ENCODE measurements at regions not wholly inside any gene's neighbourhood (a gene's known extent, or its start where the extent isn't known, plus 50 kb on each side); places are given as distances from the start of the nearest gene placed in this dataset.
"Not testable (repeated sequence)": the region's sequence is repeated elsewhere in the genome, so short reads cannot be mapped to it uniquely, and the experiment has no call there.

DNA sequence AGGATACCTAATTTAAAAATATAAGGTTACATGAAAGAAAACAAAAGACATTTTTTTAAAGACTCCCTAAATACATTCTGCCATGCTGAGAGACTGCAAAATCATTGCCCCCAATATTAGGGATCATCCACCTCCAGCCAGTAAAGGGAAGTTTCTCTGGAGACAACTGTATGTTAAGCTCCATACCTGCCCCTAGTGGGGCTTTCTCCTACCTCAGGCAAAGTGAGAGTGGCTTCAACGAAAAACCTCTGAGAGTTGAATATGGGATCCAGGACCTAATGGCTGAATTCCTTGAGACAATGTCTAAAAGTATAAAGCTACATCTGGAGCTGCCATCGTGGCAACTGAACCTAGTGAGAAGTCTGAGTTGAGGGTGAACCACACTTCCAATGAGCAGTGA is 248.1 kb upstream of the FIGN start:
- no peak for DNase-seq
- intact Hi-C loops (cut with DNase I) = no loop called here

DNA sequence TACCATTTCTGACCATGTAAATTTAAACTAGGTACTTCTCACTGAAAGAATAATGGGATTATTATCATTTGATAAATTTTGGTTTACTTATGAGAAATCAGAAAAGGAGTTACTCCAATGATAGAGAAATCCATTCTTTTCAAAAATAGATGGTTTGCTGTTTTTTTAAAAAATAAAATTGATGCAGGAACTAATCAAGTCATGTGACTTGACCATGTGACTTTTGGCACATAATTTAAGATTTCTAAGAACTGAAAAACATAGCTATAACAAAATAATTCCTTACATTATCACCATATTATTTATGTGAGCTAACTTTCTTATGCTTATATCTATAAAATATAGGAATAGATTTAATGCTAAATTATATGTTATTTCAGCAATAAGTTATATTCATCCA is 247.1 kb upstream of the FIGN start:
- DNase-seq = no peak
- intact Hi-C loops (cut with DNase I) = no loop called here

DNA sequence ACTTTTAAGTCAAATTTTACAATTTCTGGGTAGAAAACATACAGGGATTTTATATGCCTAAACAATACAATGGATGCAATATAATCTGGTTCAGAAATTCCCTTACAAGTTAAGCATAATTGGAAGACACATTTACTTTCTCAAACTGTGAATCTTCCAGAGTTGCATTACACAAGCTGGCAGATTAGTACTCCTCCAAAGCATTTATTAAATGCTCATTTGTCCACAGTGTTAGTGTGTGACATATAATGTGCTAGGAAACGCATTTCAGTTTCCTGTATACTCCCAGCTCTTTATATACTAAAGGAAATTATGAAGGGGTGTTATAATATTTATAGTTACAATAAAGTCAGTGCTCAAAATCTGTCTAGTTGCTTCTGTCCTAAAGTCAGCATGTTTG is 239.0 kb upstream of the FIGN start:
- intact Hi-C loops (cut with DNase I) = no loop called here
- DNase-seq = no peak

DNA sequence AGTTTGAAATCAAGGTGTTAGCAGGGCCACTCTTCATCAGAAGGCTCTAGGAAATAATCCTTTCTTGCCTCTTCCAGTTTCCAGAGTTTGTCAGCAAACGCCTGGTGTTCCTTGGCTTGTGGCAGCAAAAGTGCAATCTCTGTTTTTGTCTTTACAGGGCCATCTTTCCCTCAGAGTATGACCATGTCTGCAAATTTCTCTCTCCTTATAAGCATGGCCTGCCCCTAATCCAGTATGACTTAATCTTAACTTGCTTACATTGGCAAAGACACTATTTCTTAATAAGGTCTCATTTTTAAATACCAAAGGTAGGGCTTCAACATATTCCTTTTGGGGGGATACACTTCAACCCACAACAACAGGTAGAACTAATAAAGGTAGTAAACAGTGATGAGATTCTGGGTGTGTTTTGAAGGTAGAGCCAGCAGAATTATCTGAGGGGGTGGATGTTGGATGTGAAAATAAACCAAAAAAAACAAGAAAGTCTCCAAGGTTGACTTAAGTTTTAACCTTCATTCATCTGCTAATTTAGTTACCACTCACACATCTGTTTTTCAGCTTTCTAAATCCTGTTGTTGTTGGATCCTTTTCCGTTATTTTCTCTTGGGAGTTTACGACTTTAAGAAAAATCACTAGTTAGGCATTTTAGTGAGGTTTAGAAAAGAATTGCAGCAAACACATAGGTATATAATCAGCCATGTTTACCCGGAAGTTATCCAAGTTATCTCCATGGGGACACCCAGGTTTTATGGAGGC is 234.4 kb upstream of the FIGN start:
- DNase-seq = no peak
- intact Hi-C loops (cut with DNase I) = no loop called here

DNA sequence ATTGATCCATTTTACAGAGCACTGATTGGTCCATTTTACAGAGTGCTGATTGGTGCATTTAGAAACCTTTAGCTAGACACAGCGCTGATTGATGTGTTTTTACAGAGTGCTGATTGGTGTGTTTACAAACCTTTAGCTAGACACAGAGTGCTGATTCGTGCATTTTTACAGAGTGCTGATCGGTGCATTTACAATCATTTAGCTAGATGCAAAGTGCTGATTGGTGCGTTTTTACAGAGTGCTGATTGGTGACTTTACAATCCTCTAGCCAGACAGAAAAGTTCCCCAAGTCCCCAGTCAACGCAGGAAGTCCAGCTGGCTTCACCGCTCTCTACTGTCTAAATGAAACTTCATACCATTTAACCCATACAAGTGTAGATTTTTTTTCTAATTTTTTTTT is 228.5 kb upstream of the FIGN start:
- intact Hi-C loops (cut with DNase I) = not testable (repeated sequence)

DNA sequence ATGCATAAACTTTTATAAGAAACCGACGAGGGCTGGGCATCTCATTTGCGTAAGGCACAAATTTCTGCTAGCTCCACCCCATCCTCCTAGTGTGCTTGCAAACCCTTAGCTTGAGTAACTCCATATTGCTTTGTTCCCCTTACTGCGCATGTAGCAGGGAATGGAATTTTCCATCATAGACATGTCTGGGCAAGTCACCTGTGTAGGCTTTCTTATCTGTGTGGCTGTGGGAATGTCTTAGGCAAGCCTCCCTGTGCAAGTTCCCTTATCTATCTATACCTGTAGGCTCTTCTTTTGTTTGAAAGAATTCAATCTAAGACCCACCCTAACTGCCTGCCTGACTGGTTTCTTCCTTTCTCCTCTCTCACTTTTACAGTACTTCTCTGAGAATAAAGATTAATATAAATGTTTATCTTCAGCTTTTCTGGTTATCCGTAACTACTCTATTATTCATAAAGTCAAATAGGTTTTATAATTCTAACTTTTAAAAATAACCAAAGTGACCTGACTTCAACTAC is 217.6 kb upstream of the FIGN start:
- intact Hi-C loops (cut with DNase I) = no loop called here
- no peak for DNase-seq

More for the DNA sequence above, 228.5 kb upstream of the FIGN start:
- not testable (repeated sequence) for DNase-seq

DNA sequence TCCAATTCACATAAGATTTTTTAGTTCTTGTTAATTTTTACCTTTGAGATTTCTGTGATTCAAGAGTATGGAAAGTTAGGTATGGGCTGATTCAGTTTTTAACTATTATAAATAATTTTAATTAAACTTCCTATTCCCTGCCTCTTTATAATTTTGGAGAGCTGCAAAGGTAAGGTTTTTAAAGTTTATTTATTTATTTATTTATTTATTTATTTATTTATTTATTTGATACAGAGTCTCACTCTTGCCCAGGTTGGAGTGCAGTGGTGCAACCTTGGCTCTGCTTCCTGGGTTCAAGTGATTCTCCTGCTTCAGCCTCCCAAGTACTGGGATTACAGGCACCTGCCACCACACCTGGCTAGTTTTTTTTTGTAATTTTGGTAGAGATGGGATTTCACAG is 215.5 kb upstream of the FIGN start:
- intact Hi-C loops (cut with DNase I) = no loop called here
- no peak for DNase-seq

- intact Hi-C loops (cut with DNase I) = loop anchor here (10.0 kb wide), 1 partner anchor 605 kb away; no protein-coding TSS in a partner anchor
- no peak for DNase-seq
These were observed 213.9 kb upstream of the FIGN start for GRCh38 chr2:163949693-163950092.

- no peak for DNase-seq
These were observed 208.5 kb upstream of the FIGN start for GRCh38 chr2:163944347-163944737.

GRCh38 chr2:163943403-163944346 is 207.9 kb upstream of the FIGN start:
- intact Hi-C loops (cut with DNase I) = loop anchor here (5.0 to 10.0 kb wide), 2 partner anchors 69 to 599 kb away; no protein-coding TSS in a partner anchor
- DNase-seq = peak in 3 of 10 donors; percentile 5 to 48 (median 34)

More at GRCh38 chr2:163944347-163944737, 208.5 kb upstream of the FIGN start:
- intact Hi-C loops (cut with DNase I) = loop anchor here (5.0 to 10.0 kb wide), 2 partner anchors 68 to 600 kb away; no protein-coding TSS in a partner anchor

- intact Hi-C loops (cut with DNase I) = no loop called here
- no peak for DNase-seq
These were observed 198.3 kb upstream of the FIGN start for GRCh38 chr2:163934131-163934530.

DNA sequence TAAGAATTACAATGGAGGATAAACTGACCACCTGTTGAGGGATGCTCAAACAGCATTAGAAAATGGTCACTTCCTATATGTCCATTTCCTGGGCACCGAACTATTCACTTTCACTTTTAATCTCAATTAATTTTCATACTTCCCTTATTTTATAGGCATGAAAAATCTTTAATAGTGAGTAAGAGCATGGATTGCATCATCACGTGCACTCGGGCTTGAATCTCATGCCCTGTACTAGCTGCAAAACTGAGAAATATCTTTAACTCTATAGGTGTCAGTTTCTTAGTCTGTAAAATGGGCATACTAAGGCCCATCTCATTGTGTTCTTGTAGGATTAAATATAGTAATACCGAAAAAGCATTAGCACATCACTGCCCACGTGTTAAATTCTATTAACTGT is 183.9 kb upstream of the FIGN start:
- no peak for DNase-seq
- intact Hi-C loops (cut with DNase I) = no loop called here

DNA sequence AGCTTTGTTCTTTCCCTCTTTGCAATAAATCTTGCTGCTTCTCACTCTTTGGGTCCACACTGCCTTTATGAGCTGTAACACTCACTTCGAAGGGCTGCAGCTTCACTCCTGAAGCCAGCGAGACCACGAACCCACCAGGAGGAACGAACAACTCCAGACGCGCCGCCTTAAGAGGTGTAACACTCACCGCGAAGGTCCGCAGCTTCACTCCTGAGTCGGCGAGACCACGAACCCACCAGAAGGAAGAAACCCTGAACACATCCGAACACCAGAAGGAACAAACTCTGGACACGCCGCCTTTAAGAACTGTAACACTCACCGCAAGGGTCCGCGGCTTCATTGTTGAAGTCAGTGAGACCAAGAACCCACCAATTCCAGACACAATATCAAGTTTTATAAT is 178.7 kb upstream of the FIGN start:
- intact Hi-C loops (cut with DNase I) = not testable (repeated sequence)
- peak in 2 of 10 donors; percentile 54 to 67 for DNase-seq

GRCh38 chr2:163913532-163913944 is 177.7 kb upstream of the FIGN start:
- intact Hi-C loops (cut with DNase I) = not testable (repeated sequence)
- peak in 3 of 10 donors; percentile 58 to 72 (median 67) for DNase-seq

DNA sequence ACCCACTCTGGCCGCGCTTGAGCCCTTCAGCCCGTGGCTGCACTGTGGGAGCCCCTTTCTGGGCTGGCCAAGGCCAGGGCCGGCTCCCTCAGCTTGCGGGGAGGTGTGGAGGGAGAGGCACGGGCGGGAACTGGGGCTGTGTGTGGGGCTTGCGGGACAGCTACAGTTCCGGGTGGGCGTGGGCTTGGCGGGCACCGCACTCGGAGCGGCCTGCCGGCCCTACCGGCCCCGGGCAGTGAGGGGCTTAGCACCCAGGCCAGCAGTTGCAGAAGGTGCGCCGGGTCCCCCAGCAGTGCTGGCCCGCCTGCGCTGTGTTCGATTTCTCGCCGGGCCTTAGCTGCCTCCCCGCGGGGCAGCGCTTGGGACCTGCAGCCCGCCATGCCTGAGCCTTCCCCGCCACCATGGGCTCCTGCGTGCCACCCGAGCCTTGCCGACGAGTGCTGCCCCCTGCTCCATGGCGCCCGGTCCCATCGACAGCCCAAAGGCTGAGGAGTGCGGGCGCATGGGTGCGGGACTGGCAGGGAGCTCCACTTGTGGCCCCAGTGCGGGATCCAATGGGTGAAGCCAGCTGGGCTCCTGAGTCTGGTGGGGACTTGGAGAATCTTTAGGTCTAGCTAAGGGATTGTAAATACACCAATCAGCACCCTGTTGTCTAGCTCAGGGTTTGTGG is 173.7 kb upstream of the FIGN start:
- peak in 3 of 10 donors; percentile 66 to 86 (median 73) for DNase-seq
- intact Hi-C loops (cut with DNase I) = no loop called here

GRCh38 chr2:163906410-163906809 is 170.6 kb upstream of the FIGN start:
- no peak for DNase-seq
- intact Hi-C loops (cut with DNase I) = no loop called here

DNA sequence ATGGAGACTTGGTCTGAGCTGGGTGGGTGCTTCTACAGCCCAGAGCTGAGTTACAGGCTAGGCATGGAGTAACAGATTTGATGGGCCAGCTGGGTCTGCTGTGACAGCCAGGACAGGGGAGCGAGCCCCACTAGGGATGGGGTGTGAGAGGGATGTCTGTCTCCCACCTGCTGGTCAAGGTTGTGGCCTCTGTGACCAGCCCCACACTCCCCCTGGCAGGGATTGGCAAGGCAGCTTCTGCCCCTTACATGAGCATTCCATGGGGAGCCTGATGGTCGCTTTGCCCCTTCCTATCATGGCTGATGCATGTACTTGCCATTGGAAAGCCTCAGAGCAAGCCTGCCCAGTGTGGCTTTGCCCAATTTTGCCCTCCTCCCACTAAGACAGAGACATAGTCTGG is 162.0 kb upstream of the FIGN start:
- intact Hi-C loops (cut with DNase I) = no loop called here
- peak in 2 of 10 donors; percentile 42 to 70 for DNase-seq

DNA sequence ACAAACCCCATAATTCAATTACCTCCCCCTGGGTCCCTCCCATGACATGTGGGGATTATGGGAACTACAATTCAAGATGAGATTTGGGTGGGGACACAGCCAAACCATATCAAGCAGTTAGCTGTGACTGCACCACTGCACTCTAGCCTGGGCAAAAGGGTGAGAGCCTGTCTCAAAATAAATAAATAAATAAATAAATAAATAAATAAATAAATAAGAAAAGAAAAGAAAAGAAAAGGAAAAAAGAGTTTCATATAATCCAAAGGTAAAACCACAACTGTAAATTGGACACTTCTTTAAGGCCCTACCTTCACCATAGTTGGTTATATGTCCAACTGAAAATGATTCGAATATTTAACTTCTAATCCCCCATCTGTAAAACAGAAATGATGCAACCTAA is 157.6 kb upstream of the FIGN start:
- intact Hi-C loops (cut with DNase I) = not testable (repeated sequence)
- peak in 1 of 10 donors; percentile 4 for DNase-seq

DNA sequence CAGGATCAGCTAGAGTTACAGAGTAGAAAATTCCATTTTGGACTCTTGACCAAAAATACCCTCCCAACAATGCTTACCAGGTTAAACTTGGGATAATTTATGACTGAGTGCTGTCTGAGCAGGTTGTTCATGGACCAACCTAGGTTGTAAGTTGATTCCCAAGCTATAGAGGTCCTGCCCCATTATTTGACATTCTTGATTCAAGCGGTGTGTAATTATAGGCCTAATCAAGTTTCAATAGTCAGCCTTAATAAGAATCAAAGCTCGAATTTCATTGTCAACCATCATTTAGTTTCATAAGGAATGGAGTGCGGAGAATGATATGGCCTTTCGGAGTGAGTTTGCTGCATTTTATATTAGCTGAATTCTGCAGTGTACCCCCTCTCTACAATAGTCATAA is 152.8 kb upstream of the FIGN start:
- intact Hi-C loops (cut with DNase I) = no loop called here
- no peak for DNase-seq

- intact Hi-C loops (cut with DNase I) = no loop called here
- DNase-seq = no peak
These were observed 151.4 kb upstream of the FIGN start for GRCh38 chr2:163887182-163887581.

Measured in posterior cingulate gyrus (tissue), 11 donors.